NB4 (cell line): ENCODE measurements at regions not wholly inside any gene's neighbourhood (a gene's known extent, or its start where the extent isn't known, plus 50 kb on each side); places are given as distances from the start of the nearest gene placed in this dataset.

Experiments
- CTCF ChIP-seq: IDR thresholded peaks from one replicate; pipeline ENCODE4 v1.5.1; 2012; ENCODE audit warnings: low read depth, low read length
- POLR2A ChIP-seq: IDR thresholded peaks from 2 replicates; pipeline ENCODE4 v1.6.1; 2011; ENCODE audit warnings: mild to moderate bottlenecking; ENCODE audit not compliant: insufficient read length; ENCODE audit errors: extremely low read depth

GRCh38 chr16:79847101-79847500 is 246.6 kb upstream of the MAF start:
- TF ChIP-seq CTCF (no peak), POLR2A (no peak)
